Right lobe of liver (tissue), 6 donors: ENCODE measurements at regions not wholly inside any gene's neighbourhood (a gene's known extent, or its start where the extent isn't known, plus 50 kb on each side); places are given as distances from the start of the nearest gene placed in this dataset.

ENCODE experiments used
- ATAC-seq, 4 donors: fragments of 200-7000 bp; cut with Tn5 transposase; one replicate each; pipeline ENCODE4 v1.9.1; 2020; ENCODE audit warnings: mild to moderate bottlenecking in 4 of 4, moderate library complexity in 4 of 4
- DNase-seq, 3 donors: peaks; one replicate each; pipeline ENCODE4 v3.0.0-alpha.2; 2020
- H3K27ac ChIP-seq, 3 donors: fragments of 200-600 bp; one replicate each; pipeline ENCODE4 v1.8.0; 2022
- H3K27me3 ChIP-seq, 2 donors: fragments of 200-600 bp; one replicate each; pipeline ENCODE4 v1.8.0; 2022
- H3K36me3 ChIP-seq, 4 donors: fragments of 200-600 bp; sonication (generic) in 1 of 4; one replicate each; pipeline versions ENCODE4 v1.5.1 to v1.8.0; 2017 to 2022; ENCODE audit warnings: control low read depth in 1 of 4
- H3K4me1 ChIP-seq, 4 donors: fragments of 200-600 bp; sonication (generic) in 1 of 4; one replicate each; pipeline versions ENCODE4 v1.5.1 to v1.8.0; 2017 to 2022; ENCODE audit warnings: control low read depth in 1 of 4
- H3K4me3 ChIP-seq, 3 donors: fragments of 200-600 bp; one replicate each; pipeline ENCODE4 v1.8.0; 2022
- H3K9me3 ChIP-seq, 4 donors: fragments of 200-600 bp; sonication (generic) in 1 of 4; one replicate each; pipeline versions ENCODE4 v1.5.1 to v1.8.0; 2017 to 2022; ENCODE audit warnings: control low read depth in 1 of 4
- CTCF ChIP-seq, 4 donors: fragments of 200-600 bp in 3 of 4; fragments of 450-650 bp in 1 of 4; IDR thresholded peaks; one replicate each; pipeline versions ENCODE4 v1.5.1 to v1.8.0; 2016 to 2022; ENCODE audit warnings: antibody characterized with exemption in 4 of 4, mild to moderate bottlenecking in 2 of 4
- POLR2A ChIP-seq: fragments of 450-650 bp; IDR thresholded peaks from one replicate; pipeline ENCODE4 v1.6.1; 2017; ENCODE audit warnings: antibody characterized with exemption, mild to moderate bottlenecking
- WGBS: methylation state at CpG from one replicate; pipeline ENCODE4 v1.1.6; 2018; ENCODE audit warnings: low coverage, low lambda C conversion rate; ENCODE audit not compliant: insufficient coverage; ENCODE audit errors: missing lambda C conversion rate; 5-methylcytosine and 5-hydroxymethylcytosine counted together
- intact Hi-C, 2 donors: fragments of 100-400 bp; cut with DNase I; formaldehyde crosslinking; loops; one replicate each; pipeline versions ENCODE4 v1.11.2 to v1.14.1; 2022
- donor health status: DM: no; HTN: yes; CAD: no.
- donor health status: DM: no; HTN: no; CAD: no.
- donor health status: DM: no; HTN: no; CAD: no.
- donor health status: DM: no; HTN: yes; CAD: no.
- donor health status: DM: no; HTN: yes; CAD: no.

DNA sequence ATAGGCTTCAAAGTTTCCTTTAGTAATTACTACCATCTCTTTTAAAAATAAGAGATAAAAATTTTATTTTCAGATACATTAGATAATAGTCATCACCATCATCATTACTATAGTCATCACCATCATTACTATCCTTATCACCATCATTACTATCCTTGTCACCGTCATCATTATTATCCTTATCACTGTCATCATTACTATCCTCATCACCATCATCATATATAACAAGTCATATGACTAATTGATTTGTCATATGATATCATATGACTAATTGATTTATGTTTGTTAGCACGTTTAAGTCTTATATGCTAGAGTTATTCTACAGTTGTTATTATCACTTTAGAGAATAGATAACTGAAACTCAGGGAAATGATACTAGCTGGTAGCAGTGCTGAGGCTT, 382.1 kb upstream of the CDH18 start:
- 72% methylated on average over 2 of the region's 2 CpGs for WGBS
- intact Hi-C loops = no loop called here
- DNase-seq = no peak
- Histone ChIP-seq H3K27ac (no peak overlapping the region), H3K4me3 (no peak overlapping the region), H3K36me3 (no peaks in the 10 kb centered on the region), H3K4me1 (no peaks in the 10 kb centered on the region), H3K9me3 (no peaks in the 10 kb centered on the region), H3K27me3 (no peaks in the 10 kb centered on the region)
- ATAC-seq = no peak
- TF ChIP-seq CTCF (IDR thresholded peaks at IDR 0.05) (no peak), POLR2A (no peak)

- TF ChIP-seq CTCF (IDR thresholded peaks at IDR 0.05) (no peak), POLR2A (no peak)
- no peak overlapping the region for H3K4me3 ChIP-seq
- no peaks in the 10 kb centered on the region for H3K9me3 ChIP-seq
- ATAC-seq (no peak), DNase-seq (no peak)
- intact Hi-C loops = no loop called here
- WGBS = 59% methylated on average over 3 of the region's 3 CpGs
- H3K27ac ChIP-seq = no peak overlapping the region
- H3K27me3 ChIP-seq = no peaks in the 10 kb centered on the region
- no peaks in the 10 kb centered on the region for H3K4me1 ChIP-seq
- H3K36me3 ChIP-seq = no peaks in the 10 kb centered on the region
Measured at GRCh38 chr5:20369518-20369885, 381.5 kb upstream of the CDH18 start.

DNA sequence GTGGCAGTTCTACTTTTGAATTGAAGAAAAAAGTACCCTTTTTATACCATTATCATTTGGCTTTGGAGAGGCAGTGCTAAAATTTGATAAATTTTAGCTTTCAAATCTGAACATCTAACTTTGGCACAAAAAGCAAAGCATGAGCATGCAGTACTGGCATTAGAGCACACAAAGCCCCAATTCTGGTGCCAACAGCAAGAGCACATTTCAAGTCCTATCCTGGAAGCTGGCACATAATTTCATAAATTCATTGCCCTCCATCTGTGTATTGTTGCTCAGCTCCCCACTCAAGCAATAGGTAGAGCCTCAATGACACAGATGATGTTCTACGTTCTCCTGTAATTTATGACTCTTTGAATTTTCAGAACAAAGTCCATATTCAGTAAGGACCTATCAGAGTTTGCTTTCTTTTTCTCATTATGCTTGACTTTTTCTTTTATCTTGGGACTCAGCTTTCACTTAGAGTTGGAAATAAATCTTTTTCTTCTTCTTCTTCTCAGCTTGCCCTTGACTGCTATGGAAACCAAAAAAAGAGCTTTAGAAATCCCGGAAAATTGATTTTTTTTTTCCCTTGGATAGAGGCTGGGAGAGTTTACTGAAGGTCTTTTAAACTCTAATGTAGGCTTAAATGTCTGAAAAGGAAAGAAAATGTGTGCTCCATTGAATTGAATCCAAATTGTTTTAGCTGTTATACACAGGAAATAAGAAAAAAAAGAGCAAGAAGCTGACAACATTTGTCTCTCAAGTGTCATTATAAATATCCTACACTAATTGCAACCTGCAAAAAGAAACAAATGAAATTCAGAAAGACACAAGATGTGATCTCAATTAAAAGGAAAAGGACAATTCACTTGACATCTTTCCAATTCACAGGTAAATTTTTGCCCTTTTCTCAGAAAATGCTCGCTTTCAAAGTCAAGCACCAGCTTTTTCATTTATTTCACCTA, 380.8 kb upstream of the CDH18 start:
- ATAC-seq = no peak
- H3K4me1 ChIP-seq = no peaks in the 10 kb centered on the region
- TF ChIP-seq POLR2A (no peak), CTCF (IDR thresholded peaks at IDR 0.05) (no peak)
- H3K9me3 ChIP-seq = no peaks in the 10 kb centered on the region
- H3K27me3 ChIP-seq = no peaks in the 10 kb centered on the region
- DNase-seq = no peak
- no peak overlapping the region for H3K27ac ChIP-seq
- 42% methylated on average over 3 of the region's 3 CpGs for WGBS
- no peak overlapping the region for H3K4me3 ChIP-seq
- no peaks in the 10 kb centered on the region for H3K36me3 ChIP-seq
- intact Hi-C loops = no loop called here

- TF ChIP-seq CTCF (IDR thresholded peaks at IDR 0.05) (no peak), POLR2A (no peak)
- intact Hi-C loops = no loop called here
Measured at GRCh38 chr5:20367178-20367577, 379.2 kb upstream of the CDH18 start.

More at GRCh38 chr5:20367178-20367577, 379.2 kb upstream of the CDH18 start:
- peak; percentile 27 to 80 (median 58) for DNase-seq
- Histone ChIP-seq H3K27ac (no peak overlapping the region), H3K9me3 (no peaks in the 10 kb centered on the region), H3K27me3 (no peaks in the 10 kb centered on the region), H3K4me1 (no peaks in the 10 kb centered on the region), H3K4me3 (no peak overlapping the region), H3K36me3 (no peaks in the 10 kb centered on the region)
- WGBS = 22% methylated on average over 5 of the region's 5 CpGs
- ATAC-seq = peak; percentile 96 to 98 (median 96)
